Inferior parietal cortex (tissue), 1 donor: ENCODE measurements at regions not wholly inside any gene's neighbourhood (a gene's known extent, or its start where the extent isn't known, plus 50 kb on each side); places are given as distances from the start of the nearest gene placed in this dataset.

ENCODE experiments used
- DNase-seq: peaks from one replicate; pipeline ENCODE4 v3.0.0-alpha.2; 2016; ENCODE audit errors: extremely low spot score

GRCh38 chr3:127350172-127351050 lies 62.6 kb upstream of the PRR20G start:
- no peak for DNase-seq

- no peak for DNase-seq
Observed at GRCh38 chr3:127349501-127350171, 61.8 kb upstream of the PRR20G start.

GRCh38 chr3:127342735-127343134 lies 54.9 kb upstream of the PRR20G start:
- DNase-seq = no peak

- DNase-seq = no peak
Observed at GRCh38 chr3:127339928-127340861, 52.3 kb upstream of the PRR20G start.

- no peak for DNase-seq
Observed at GRCh38 chr3:127339016-127339415, 51.2 kb upstream of the PRR20G start.

- no peak for DNase-seq
Observed at GRCh38 chr3:127337911-127338531, 50.2 kb upstream of the PRR20G start.
